Activated gamma-delta T cell treated with anti-CD3 and anti-CD28 coated beads, Interleukin-2, amount 50 U/mL, for 16 hours (primary cell): ENCODE measurements at regions not wholly inside any gene's neighbourhood (a gene's known extent, or its start where the extent isn't known, plus 50 kb on each side); places are given as distances from the start of the nearest gene placed in this dataset.

Source experiments
- DNase-seq: peaks from one replicate; pipeline ENCODE4 v3.0.0-alpha.2; 2020; ENCODE audit warnings: low read depth

DNA sequence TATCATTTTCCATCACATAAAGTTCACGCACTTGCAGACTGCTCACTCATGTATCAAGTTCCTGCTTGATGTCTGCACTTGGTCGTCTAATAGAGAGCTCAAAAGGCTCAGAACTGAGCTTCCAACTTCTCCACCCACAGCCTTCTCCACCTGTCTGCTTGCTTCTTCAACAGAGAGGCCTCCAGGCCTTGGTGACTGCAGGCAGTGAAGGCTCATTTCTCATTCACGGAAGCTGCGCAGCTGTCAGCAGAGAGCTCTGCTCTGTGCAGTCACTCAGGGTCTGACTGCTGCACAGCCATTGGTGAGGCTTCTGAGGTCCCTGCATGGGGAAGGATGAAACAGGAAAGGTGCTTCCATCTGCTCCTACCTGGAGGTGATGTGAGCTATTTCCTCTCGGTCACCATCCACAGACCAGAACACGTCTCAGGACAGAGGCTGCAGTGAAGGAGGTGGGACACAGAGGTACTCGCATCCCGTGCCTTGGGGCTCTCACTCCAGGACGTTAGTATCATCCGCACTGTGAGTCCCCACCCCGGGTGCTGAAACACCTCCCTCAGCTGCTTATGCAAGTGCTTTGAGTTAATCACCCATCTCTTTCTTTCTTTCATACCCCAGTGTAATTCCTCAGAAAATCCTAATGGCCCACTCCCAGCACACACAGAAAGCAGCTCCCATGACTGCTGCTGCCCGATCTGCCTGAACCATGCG lies 126.2 kb downstream of the TMEM18 start:
- no peak for DNase-seq

DNA sequence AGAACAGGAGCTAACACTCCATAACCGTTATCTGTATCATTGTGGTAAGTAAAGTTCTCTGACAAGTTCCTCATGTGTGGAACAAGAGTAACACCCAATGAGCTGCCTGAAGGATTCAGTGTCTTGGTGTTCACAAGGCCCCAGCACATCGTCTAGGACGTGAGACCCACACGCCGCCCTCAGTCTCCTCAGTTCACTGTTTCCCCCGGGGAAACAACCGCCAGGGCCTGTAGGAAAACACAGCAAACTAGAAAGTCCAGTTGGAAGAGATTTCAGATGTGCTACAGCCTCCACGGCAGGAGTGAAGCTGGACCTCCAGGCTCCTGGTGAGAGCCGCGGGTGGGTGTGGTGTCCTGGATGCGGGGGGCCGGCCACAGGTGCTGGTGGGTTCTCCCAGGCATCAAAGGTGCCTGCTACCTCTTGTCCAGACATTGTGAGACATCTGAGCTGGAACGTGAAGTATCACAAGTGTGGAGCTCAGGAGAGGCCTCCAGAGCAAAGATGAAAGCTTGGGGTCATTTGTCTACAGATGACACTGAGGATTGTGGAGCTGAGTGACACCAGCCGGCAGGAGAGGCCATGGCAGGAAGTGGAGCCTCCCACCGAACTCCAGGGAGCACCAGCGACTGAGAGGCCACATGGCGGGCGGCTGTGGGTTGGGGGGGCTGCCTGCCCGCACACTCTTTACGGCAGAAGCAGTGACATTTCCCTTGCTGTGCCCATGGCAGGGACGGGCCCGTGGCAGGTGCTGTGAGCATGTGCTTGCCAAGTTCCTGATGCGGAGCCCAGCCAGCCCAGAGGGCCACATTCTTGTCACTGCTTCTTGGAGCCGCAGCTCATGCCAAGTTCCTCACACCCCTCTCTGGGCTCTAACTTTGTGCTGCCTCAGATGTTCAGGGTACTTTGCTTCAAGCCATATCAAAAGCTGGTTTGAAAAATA lies 131.2 kb downstream of the TMEM18 start:
- no peak for DNase-seq

DNA sequence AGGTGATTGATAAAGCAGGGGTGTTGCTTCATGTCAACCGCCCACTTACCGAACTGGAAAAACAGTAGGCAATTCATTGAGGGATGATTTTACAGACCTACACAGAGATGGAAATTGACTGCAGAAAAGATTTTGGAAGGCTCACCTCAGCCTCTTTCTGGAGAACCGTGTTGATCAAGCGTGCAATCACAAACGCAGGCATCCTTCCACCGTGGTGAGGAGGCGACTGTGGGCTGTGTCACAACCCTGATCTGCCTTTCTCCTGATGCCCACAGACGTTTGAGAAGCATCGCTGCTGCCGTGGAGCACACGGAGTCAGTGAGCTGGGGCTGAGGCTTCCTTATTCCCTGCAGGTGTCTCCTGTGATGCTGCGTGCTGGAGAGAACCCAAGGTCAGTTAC lies 132.0 kb downstream of the TMEM18 start:
- DNase-seq = no peak

DNA sequence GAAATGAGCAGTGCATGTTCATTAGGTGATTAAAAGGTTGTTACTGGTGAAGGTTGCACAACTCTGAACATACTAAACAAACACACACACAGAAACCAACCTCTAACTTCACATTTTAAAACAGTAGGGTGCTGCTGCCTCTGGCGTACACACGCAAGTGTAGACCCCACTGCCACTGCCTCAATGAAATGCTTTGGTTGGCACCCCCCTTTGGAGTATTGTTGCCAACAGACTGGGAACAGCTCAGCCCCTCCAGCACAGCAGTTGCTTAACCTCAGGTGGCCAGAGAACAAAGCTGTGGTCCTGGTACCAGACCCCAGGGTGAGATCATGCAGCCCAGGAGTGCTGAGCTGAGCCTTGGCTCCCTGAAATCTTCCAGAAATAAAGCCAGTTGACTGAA lies 138.6 kb downstream of the TMEM18 start:
- no peak for DNase-seq

DNA sequence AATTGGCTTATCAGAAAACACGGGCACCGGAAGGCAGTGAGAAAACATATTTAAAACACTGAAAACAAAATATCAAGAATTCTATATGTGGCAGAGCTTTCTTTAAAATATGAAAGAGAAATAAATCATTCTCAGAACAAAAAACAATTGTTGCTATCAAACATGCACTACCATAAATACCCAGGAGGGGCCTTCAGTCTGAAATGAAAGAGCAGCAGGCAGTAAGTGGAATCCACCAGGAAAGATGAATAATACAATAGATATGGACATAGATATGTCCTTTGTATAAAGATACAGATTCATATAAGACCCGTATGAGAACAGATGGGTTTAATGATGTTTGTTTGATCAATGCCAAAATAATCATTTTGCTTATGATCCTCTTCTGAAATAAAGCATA lies 142.0 kb downstream of the TMEM18 start:
- DNase-seq = no peak

DNA sequence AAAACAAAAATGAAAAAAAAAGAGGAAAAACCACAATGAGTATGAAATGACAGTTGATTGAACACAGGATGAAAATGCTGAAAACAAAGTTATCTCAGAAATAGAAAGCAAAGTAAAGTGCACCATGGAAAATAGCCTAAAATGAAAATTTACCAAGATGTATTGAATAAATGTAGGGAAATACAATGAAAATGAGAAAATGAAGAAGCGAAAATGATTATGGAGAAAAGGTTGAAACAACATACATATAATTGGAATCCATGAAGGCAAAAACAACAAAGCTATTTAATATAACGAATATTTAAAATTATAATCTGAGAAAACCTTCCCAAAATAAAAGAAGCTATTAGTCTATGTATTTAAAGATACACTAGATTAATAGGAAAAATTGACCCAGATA lies 147.4 kb downstream of the TMEM18 start:
- DNase-seq = no peak

DNA sequence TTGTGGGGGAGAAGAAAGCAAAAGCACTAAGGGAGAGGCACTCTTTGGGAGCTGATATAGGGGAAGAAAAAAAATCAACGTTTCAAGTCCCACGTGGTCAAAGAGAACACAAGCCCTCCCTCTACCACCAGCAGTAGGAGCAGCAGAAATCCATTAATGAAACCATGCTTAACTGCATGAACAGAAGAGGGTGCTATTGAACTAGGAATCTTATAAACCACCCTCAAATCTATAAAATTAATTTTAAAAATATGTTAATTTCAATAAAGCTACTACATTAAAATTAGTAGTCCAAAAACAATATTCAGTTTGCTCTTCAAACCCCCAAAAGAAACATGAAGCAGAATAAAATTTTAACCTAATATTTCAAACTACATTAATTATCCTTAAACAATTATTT lies 147.8 kb downstream of the TMEM18 start:
- no peak for DNase-seq

DNA sequence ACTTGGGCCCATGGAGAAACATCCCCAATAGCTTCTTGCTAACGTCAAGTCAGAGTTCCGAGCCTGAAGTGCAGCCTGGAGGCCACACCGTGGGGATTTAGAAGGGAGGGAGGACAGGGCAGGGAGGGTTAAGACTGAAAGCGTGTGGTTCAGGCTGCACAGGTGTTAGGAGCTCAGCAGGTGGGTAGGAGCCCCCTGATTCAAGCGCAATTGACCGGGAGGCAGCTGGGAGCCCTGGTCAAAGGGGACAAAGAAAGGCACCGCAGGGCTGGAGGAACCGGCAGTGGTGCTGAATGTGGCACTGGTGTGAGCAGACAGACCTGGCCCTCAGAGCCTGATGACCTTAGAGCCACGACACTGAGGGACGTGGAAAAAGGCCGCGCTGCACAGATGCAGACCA lies 149.6 kb downstream of the TMEM18 start:
- no peak for DNase-seq

DNA sequence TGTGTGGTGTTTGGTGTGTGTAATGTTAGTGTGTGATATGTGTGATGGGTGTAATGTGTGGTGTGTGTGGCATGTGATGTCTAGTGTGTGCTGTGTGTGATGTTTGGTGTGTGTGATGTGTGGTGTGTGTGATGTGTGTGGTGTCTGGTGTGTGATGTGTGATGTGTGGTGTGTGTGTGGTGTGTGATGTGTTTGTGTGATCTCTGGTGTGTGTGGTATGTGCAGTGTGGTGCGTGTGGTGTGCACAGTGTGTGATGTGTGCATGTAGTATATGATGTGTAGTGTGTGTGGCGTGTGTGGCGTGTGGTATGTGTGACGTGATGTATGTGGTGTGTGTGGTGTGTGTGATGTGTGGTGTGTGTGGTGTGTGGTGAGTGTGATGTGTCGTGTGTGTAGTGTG lies 150.3 kb downstream of the TMEM18 start:
- no peak for DNase-seq

DNA sequence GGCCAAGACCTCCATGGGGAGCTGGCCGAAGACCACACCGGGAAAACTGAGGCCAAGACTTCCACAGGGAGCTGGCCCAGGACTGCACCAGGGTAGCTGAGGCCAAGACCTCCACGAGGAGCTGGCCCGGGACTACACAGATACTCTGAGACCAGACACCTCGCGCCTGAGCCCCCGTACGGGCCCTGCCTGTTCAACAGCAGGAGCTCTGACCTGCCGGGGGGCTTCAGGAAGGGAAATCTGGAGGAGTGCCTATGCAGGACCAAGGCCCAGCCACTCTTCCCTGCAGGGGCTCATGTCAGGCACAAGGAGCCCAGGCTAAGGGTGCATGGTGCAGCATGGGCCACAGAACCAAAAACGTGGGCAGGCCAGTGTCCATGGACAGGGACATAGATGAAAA lies 151.6 kb downstream of the TMEM18 start:
- no peak for DNase-seq

DNA sequence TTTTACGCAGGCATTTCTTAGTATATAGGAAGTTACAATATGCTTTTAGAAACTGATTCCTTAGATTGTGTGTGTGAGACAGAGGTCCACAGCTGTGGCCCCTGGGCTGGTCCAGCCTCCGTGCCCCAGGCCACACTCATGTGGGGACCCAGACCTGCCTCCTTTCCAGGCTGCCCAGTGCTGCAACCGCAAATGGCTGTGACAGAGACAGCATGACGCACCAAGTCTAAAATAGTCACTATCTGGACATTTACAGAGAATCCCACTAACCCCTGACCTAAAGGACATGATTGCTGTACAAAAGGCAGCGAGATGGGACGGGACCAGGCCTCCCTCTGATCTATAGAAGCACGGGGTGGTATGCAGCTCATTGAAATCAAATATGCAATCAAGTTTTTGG lies 152.2 kb downstream of the TMEM18 start:
- no peak for DNase-seq

DNA sequence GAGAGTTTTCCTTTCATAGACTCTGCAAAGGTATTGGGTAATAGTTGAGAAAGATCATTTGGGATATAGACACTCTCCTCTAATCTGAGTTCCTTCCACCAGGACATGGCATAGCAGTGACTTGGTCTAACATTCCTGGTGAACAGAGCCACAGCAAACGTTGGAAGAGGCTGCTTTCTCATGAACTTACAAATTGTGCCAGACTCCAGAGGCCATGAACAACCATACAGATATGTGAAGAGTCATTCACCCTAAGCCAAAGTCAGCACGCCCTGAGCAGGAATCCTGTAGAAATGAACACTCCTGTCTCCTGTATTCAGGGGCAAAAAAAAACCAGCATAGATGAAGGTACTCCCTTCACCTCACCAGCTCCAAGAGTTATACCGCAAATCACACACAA lies 152.8 kb downstream of the TMEM18 start:
- no peak for DNase-seq

DNA sequence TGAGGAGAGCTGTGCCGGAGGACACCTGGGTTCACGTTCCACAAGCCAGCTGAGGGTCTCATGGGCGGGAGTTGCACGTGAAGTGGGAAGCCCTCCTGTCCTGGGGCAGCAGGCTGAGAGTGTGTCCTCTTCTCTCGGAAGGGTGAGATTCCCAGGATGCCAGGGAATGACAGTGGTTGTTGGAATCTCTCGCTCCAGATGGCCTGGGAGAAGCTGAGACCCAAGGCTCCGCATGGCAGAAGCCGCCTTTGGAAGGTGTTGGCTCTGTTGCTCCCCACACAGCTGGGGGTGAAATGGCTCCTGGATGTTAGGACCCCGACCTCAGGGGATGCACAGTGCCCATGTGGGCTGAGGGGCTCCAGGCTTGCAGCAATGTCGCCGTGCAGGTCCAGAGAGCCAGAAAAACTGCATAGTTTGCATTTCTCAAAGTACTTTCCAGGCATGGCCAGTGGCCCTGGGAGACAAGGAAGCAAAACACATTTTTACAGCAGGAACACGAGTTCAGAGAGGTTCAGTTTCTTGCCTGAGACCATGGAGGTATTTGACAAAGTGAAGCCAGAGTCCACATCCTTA lies 153.4 kb downstream of the TMEM18 start:
- no peak for DNase-seq

DNA sequence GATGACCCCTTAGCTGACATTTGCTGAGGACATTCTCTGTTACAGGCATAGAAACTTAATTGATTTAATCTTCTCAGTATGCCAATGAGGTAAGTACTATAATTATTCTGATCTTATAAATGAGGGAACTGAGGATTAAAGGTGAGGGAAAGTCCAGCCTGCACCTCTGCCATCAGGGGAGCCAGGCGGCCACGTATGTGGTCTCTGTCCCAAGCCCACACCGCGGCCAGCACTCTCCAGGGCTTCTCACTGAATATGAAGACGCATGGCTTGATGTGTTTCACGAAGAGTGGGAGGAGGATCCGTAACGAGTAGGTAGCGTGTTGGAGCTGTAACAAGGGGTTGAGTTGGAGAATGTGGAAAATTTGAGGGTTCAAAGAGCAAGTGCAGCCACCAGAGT lies 154.4 kb downstream of the TMEM18 start:
- no peak for DNase-seq

DNA sequence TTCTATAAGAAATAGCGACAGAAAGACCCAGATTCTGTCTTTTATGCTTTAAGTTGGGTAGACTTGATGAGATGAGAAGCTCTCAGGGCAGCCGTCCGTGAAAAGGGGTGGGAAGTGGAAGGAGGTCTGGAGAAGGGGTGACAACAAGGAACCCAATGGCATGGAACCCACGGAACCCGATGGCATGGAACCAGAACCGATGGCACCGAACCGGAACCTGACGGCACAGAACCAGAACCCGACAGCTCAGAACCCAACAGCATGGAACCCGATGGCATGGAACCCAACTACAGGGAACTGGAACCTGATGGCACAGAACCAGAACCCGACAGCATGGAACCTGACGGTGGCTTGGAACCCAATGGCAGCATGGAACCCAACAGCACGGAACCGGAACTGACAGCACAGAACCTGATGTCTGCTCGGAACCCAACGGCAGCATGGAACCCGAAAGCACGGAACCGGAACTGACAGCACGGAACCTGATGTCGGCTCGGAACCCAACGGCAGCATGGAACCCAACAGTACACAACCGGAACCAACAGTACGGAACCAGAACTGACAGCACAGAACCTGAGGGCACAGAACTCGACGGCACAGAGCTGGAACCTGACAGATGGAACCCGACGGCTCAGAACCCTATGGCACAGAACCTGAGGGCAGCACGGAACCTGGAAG lies 155.2 kb downstream of the TMEM18 start:
- no peak for DNase-seq

DNA sequence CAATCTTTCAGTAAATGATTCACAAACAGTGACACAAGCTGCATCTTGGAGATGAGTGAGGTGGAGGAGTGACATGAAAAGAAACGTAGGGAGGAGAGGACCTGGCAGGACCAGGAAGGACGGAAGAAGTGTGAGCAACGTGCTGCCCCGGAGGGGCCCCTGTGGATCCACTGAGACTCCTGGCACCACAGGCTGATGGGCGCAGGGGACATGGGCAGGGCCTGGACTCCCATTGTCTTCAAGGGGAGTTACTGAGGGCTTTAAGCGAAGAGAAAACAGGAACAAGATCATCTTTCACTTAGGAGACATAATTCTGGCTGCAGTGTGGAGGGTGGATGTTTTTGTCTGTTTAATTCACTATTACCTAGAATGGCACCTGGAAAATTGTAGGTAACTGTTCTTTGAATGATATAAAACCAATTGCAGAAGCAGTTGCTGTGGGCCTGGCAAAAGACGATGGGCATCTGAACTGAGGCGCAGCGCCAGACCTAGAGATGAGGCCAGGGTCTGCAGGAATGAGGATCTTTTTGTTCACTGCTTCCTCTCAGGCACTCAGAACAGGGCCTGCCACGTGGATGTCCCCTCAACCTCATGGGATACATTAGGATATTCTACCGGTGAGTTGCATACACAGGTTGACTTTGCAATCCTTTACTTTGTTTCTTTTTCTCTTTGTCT lies 156.4 kb downstream of the TMEM18 start:
- no peak for DNase-seq

DNA sequence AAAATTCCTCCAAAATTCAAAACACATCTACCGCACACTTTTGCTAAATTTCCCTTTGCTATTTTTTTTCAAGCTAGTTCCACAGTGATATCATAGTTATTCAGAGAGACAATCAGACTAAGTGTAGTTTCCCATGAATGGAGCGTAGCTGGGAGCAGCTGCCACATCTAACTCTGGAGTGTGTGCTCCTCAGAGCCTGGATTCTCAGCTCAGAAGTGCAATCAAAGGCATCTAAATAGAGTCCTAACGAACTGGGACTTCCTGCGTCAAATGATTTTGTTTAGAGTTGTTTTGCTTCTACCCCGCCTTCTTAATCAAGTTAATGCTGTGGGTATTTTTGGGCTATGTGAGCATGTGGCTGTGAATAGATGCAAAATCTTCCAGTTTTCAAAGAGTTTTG lies 160.3 kb downstream of the TMEM18 start:
- no peak for DNase-seq

DNA sequence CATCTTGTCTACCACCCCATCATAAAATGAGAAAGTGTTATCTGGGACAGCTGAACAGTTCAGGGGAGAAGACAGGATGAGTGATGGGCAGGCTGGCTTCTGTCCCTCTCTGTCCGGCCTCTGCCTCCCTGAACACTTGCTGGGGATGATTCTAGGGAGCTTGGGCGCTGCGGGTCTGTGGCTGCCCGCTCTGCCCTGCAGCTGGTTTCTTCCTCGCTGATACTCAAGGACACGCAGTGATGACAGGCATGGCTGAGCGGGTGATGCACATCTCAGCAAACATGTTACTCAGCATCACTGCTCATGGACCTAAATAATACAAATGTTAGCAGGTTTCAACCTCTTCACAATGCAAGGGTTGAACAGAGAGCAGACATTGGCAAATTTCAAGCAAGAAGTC lies 161.1 kb downstream of the TMEM18 start:
- DNase-seq = no peak

DNA sequence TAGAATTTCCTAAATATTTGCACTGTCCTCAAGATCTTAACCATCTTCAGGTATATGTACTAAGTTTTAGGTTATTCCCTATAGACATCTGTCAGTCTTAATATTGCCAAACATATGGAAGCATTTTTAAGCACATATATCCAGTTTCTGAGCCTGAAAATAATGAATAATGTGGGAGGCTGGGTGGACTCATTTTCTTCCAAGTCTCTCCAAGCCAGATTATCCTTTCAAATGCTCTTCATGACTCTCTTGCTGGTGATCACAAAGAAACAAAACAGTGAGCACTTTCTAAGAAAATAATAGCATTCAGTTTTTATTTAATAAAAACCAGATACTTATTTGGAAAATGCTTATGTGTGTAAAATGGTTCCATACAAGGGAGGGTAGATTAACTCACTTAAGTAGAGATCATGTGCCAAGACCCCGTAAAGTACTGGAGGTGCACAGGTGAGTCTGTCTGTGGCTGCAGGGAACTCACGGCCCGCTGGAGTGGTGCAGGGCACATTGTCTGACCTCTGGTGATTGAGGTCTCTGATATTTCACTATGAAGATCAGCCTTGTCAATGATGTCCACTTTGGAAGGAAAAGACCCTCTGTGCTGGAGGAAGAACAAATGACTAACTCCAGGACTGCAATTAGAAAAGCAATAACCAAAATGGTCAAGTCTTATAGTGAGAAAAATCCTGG lies 161.6 kb downstream of the TMEM18 start:
- DNase-seq = no peak

DNA sequence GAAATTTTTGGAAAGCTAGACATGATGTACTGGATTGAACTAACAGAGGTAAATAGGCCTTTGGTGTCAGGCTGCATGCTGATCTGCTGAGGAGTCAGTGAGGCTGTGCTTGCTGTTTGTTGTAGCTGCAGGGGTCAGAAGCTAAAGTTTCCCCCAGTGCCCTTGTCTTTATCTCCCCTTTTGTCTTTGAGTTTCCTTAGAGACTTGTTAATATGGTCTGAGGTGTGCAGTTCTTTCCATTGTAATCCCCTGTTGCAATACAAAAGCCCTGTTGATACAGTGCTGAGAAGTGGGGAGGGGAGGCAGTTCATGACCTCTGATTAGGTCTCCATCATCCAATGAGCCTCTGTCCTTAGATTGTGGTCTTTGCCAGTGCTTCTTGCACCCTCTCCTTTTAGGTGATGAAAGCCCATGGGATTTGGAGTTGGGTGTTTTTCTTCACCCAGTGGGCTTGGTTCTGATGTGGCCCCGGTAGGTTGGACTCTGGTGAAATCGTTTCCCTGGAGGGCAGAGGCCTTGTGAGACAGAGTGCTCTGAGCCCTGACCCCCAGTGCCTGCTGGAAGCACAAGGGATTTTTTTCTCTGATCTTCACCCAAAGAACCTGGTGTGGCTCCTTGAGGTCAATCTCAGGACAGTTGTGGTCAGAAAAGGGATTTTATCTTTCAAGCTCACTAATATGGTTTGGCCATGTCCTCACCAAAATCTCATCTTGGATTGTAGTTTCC lies 163.1 kb downstream of the TMEM18 start:
- DNase-seq = no peak

DNA sequence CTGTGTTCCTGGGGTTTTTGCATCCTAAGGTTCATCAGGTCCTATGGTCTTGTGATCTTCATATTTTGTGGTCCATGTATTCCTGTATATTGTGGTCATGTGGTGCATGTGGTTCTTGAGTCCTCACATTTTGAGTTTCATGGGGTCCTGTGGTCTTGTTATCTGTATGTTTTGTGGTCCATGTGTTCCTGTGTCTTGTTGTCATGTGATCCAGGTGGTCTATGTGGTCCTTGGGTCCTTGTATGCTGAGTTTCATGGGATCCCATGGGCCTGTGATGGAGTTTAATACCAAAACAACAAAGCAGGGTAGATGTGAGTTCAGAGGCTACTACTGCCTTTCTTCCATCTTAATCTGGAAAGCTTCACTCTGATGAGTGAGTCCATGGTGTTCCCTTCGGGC lies 166.4 kb downstream of the TMEM18 start:
- DNase-seq = no peak
